IMR-90 (cell line): ENCODE measurements at regions not wholly inside any gene's neighbourhood (a gene's known extent, or its start where the extent isn't known, plus 50 kb on each side); places are given as distances from the start of the nearest gene placed in this dataset.

ENCODE experiments used
- ATAC-seq: fragments of 200-7000 bp; cut with Tn5 transposase; 2 replicates; pipeline ENCODE4 v1.9.1; 2020; ENCODE audit warnings: low read depth, mild to moderate bottlenecking, moderate library complexity
- BruUV-seq: library from RNA; stranded (reverse); fragments of 400-500 nt; replicated peaks from 2 replicates; lab custom pipeline; 2021; lab: Mats Ljungman, UMichigan
- CTCF ChIA-PET: fragments of 300-600 bp; formaldehyde crosslinking; extraction: SDS; loops from one replicate; lab custom pipeline; 2021; ENCODE audit warnings: antibody characterized with exemption; lab: Yijun Ruan, JAX
- POLR2A ChIA-PET: fragments of 300-600 bp; sonication (Branson Sonifier 250); formaldehyde crosslinking; loops from one replicate; lab custom pipeline; 2022; ENCODE audit warnings: antibody characterized with exemption; ENCODE audit not compliant: unreplicated experiment; lab: Charles Lee
- DNase-seq: peaks from one replicate; pipeline ENCODE4 v3.0.0; 2013
- H2AFZ ChIP-seq: replicated peaks from 2 replicates; pipeline ENCODE3; 2013; ENCODE audit warnings: low read length, mild to moderate bottlenecking; ENCODE audit not compliant: poor library complexity
- H2AK5ac ChIP-seq: 2 replicates; pipeline ENCODE4 v1.6.1; 2013; ENCODE audit warnings: low read depth, low read length, inconsistent platforms
- H2AK9ac ChIP-seq: replicated peaks from 2 replicates; pipeline ENCODE3; 2013; ENCODE audit warnings: mild to moderate bottlenecking, low read depth, low read length, moderate library complexity; ENCODE audit not compliant: poor library complexity
- H2BK120ac ChIP-seq: 2 replicates; pipeline ENCODE4 v1.6.1; 2013; ENCODE audit warnings: low read depth, low read length, inconsistent platforms
- H2BK15ac ChIP-seq: 3 replicates; pipeline ENCODE4 v1.6.1; 2013; ENCODE audit warnings: low read depth, low read length, inconsistent platforms
- H2BK20ac ChIP-seq: 2 replicates; pipeline ENCODE4 v1.6.1; 2013; ENCODE audit warnings: low read depth, mild to moderate bottlenecking, inconsistent platforms, low read length, moderate library complexity
- H2BK5ac ChIP-seq: 2 replicates; pipeline ENCODE4 v1.6.1; 2013; ENCODE audit warnings: mild to moderate bottlenecking, low read depth, low read length, inconsistent platforms; ENCODE audit not compliant: poor library complexity, severe bottlenecking
- H3K14ac ChIP-seq: replicated peaks from 2 replicates; pipeline ENCODE4 v1.6.1; 2013; ENCODE audit warnings: low read depth, low read length, inconsistent platforms
- H3K18ac ChIP-seq: 2 replicates; pipeline ENCODE4 v1.6.1; 2013; ENCODE audit warnings: low read depth, low read length, control low read depth
- H3K23ac ChIP-seq: 2 replicates; pipeline ENCODE4 v1.6.1; 2013; ENCODE audit warnings: low read depth, low read length, inconsistent platforms
- H3K27ac ChIP-seq: 2 replicates; pipeline ENCODE4 v1.5.1; 2013; ENCODE audit warnings: mild to moderate bottlenecking, control low read depth, low read length; ENCODE audit not compliant: insufficient read depth
- H3K27me3 ChIP-seq: 2 replicates; pipeline ENCODE4 v1.6.1; 2013; ENCODE audit warnings: low read length; ENCODE audit not compliant: control insufficient read depth, insufficient read depth
- H3K36me3 ChIP-seq: 2 replicates; pipeline ENCODE4 v1.6.1; 2013; ENCODE audit warnings: low read length, mixed read lengths; ENCODE audit not compliant: control insufficient read depth, insufficient read depth
- H3K4ac ChIP-seq: 2 replicates; pipeline ENCODE4 v1.6.1; 2013; ENCODE audit warnings: low read depth, low read length, inconsistent platforms
- H3K4me1 ChIP-seq: 2 replicates; pipeline ENCODE4 v1.6.1; 2013; ENCODE audit warnings: low read length, mixed read lengths; ENCODE audit not compliant: control insufficient read depth, insufficient read depth
- H3K4me2 ChIP-seq: 2 replicates; pipeline ENCODE4 v1.6.1; 2013; ENCODE audit warnings: low read depth, mild to moderate bottlenecking, control low read depth, low read length, moderate library complexity
- H3K4me3 ChIP-seq: 2 replicates; pipeline ENCODE4 v1.5.1; 2013; ENCODE audit warnings: low read depth, mild to moderate bottlenecking, control low read depth, low read length, moderate library complexity; ENCODE audit not compliant: insufficient read depth
- H3K56ac ChIP-seq: 2 replicates; pipeline ENCODE4 v1.6.1; 2013; ENCODE audit warnings: low read length, inconsistent platforms; ENCODE audit not compliant: insufficient read depth; ENCODE audit errors: extremely low read depth
- H3K79me1 ChIP-seq, 2 experiments: 2 replicates each; pipeline ENCODE4 v1.6.1; 2013; ENCODE audit warnings: low read length in 2 of 2, inconsistent platforms in 1 of 2, low read depth in 1 of 2
- H3K9ac ChIP-seq: 2 replicates; pipeline ENCODE4 v1.6.1; 2013; ENCODE audit warnings: low read depth, low read length, control low read depth
- H3K9me1 ChIP-seq: 2 replicates; pipeline ENCODE4 v1.6.1; 2013; ENCODE audit warnings: low read length, inconsistent platforms; ENCODE audit not compliant: insufficient read depth
- H3K9me3 ChIP-seq: 2 replicates; pipeline ENCODE4 v1.6.1; 2013; ENCODE audit warnings: low read length; ENCODE audit not compliant: control insufficient read depth, insufficient read depth
- H4K20me1 ChIP-seq: 2 replicates; pipeline ENCODE4 v1.6.1; 2013; ENCODE audit warnings: low read length, inconsistent platforms; ENCODE audit not compliant: insufficient read depth
- H4K5ac ChIP-seq: 2 replicates; pipeline ENCODE4 v1.6.1; 2013; ENCODE audit warnings: mild to moderate bottlenecking, low read depth, low read length, control low read depth
- H4K8ac ChIP-seq, 2 experiments: 2 replicates each; pipeline ENCODE4 v1.6.1; 2013; ENCODE audit warnings: low read depth in 2 of 2, low read length in 2 of 2, control low read depth in 1 of 2, inconsistent platforms in 1 of 2
- H4K91ac ChIP-seq: 2 replicates; pipeline ENCODE4 v1.6.1; 2013; ENCODE audit warnings: low read depth, low read length, inconsistent platforms; ENCODE audit not compliant: insufficient read depth
- BHLHE40 ChIP-seq: fragments of 150-350 bp; IDR thresholded peaks from 2 replicates; pipeline ENCODE4 v1.6.1; 2016; ENCODE audit warnings: mild to moderate bottlenecking, low read depth, low read length
- CEBPB ChIP-seq: IDR thresholded peaks from 2 replicates; pipeline ENCODE4 v1.6.1; 2012; ENCODE audit warnings: low read depth, low read length, improper control_type of control experiment
- CHD1 ChIP-seq: IDR thresholded peaks from 2 replicates; pipeline ENCODE4 v1.6.1; 2012; ENCODE audit warnings: low read depth, low read length, improper control_type of control experiment
- ELK1 ChIP-seq: fragments of 150-350 bp; IDR thresholded peaks from 2 replicates; pipeline ENCODE4 v1.6.1; 2016; ENCODE audit warnings: low read depth, mild to moderate bottlenecking, low read length, moderate library complexity, borderline replicate concordance
- FOS ChIP-seq: fragments of 150-350 bp; IDR thresholded peaks from 2 replicates; pipeline ENCODE4 v1.6.1; 2016; ENCODE audit warnings: low read depth, low read length
- MAFK ChIP-seq: IDR thresholded peaks from 2 replicates; pipeline ENCODE4 v1.6.1; 2012; ENCODE audit warnings: low read depth, low read length, improper control_type of control experiment
- MAZ ChIP-seq: IDR thresholded peaks from 2 replicates; pipeline ENCODE4 v1.6.1; 2012; ENCODE audit warnings: low read depth, mild to moderate bottlenecking, low read length, improper control_type of control experiment, moderate library complexity, borderline replicate concordance
- MXI1 ChIP-seq: IDR thresholded peaks from 2 replicates; pipeline ENCODE4 v1.6.1; 2012; ENCODE audit warnings: low read depth, mild to moderate bottlenecking, low read length, moderate library complexity, borderline replicate concordance
- NFE2L2 ChIP-seq: fragments of 150-350 bp; IDR thresholded peaks from 2 replicates; pipeline ENCODE4 v1.6.1; 2016; ENCODE audit warnings: low read depth, mild to moderate bottlenecking, low read length
- POLR2A ChIP-seq: IDR thresholded peaks from 2 replicates; pipeline ENCODE4 v1.6.1; 2012; ENCODE audit warnings: mild to moderate bottlenecking, low read depth, low read length
- RAD21 ChIP-seq: IDR thresholded peaks from 2 replicates; pipeline ENCODE4 v1.6.1; 2012; ENCODE audit warnings: low read length, improper control_type of control experiment
- RCOR1 ChIP-seq: IDR thresholded peaks from 2 replicates; pipeline ENCODE4 v1.6.1; 2012; ENCODE audit warnings: mild to moderate bottlenecking, low read length, improper control_type of control experiment; ENCODE audit not compliant: insufficient replicate concordance
- RFX5 ChIP-seq: IDR thresholded peaks from 2 replicates; pipeline ENCODE4 v1.8.0; 2012; ENCODE audit warnings: low read depth, mild to moderate bottlenecking, low read length, moderate library complexity
- SMC3 ChIP-seq: fragments of 150-350 bp; IDR thresholded peaks from 2 replicates; pipeline ENCODE4 v1.6.1; 2016; ENCODE audit warnings: low read depth, mild to moderate bottlenecking, antibody characterized with exemption, low read length, moderate library complexity
- WGBS, 2 experiments: methylation state at CpG; one replicate each; pipeline versions ENCODE4 v1.1.5 to v1.1.7; 2013; ENCODE audit warnings: missing lambda C conversion rate in 2 of 2; ENCODE audit not compliant: insufficient read length in 1 of 2; ENCODE audit errors: extremely low coverage in 2 of 2; 5-methylcytosine and 5-hydroxymethylcytosine counted together
- dilution Hi-C: fragments of 300-500 bp; cut with HindIII; formaldehyde crosslinking; loops from one replicate; pipeline ENCODE4 v1.14.3; 2018; ENCODE audit warnings: low sequenced_read_pairs; ENCODE audit not compliant: unreplicated experiment
- in situ Hi-C: fragments of 300-500 bp; cut with MboI; formaldehyde crosslinking; loops from 3 replicates; pipeline ENCODE4 v1.14.3; 2019; ENCODE audit warnings: low sequenced_read_pairs, inconsistent platforms, mixed read lengths
- intact Hi-C: fragments of 100-400 bp; cut with micrococcal nuclease; formaldehyde crosslinking; loops from 2 replicates; pipeline ENCODE4 v1.10.0; 2022
- TF ChIP-seq, protein P1 (sequence below): fragments of 150-350 bp; IDR thresholded peaks from 2 replicates; pipeline ENCODE4 v1.6.1; 2017; ENCODE audit warnings: mild to moderate bottlenecking, antibody characterized with exemption, low read length, low read depth
- TF ChIP-seq, protein P2 (sequence below): conservative IDR thresholded peaks from 2 replicates; pipeline ENCODE4 v1.5.1; 2012; ENCODE audit warnings: mild to moderate bottlenecking, low read depth, low read length, improper control_type of control experiment

GRCh38 chr11:100625041-100625440 is 62.0 kb upstream of the ARHGAP42 start:
- H3K18ac ChIP-seq = no peak overlapping the region
- intact Hi-C loops (no loop called here), dilution Hi-C loops (no loop called here), in situ Hi-C loops (no loop called here)
- no peak overlapping the region for H2BK20ac ChIP-seq
- H3K27me3 ChIP-seq = no peaks in the 10 kb centered on the region
- no peak overlapping the region for H4K91ac ChIP-seq
- no peak overlapping the region for H4K8ac ChIP-seq
- DNase-seq (no peak), ATAC-seq (peak; percentile 35; the same call in 1 of the 2 replicates)
- BruUV-seq = no TSS peak
- no peak overlapping the region for H2AFZ ChIP-seq
- no peak overlapping the region for H3K4me3 ChIP-seq
- H2BK120ac ChIP-seq = no peak overlapping the region
- H3K9ac ChIP-seq = no peak overlapping the region
- H3K9me1 ChIP-seq = no peaks in the 10 kb centered on the region
- no peak overlapping the region for H2AK5ac ChIP-seq
- TF ChIP-seq MXI1 = no peak
- no peak for TF ChIP-seq RAD21
- no peak for TF ChIP-seq NFE2L2
- TF ChIP-seq, protein P1, sequence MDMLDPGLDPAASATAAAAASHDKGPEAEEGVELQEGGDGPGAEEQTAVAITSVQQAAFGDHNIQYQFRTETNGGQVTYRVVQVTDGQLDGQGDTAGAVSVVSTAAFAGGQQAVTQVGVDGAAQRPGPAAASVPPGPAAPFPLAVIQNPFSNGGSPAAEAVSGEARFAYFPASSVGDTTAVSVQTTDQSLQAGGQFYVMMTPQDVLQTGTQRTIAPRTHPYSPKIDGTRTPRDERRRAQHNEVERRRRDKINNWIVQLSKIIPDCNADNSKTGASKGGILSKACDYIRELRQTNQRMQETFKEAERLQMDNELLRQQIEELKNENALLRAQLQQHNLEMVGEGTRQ = no peak
- TF ChIP-seq CEBPB = no peak
- no peak for TF ChIP-seq RCOR1
- TF ChIP-seq FOS = no peak
- no peak for TF ChIP-seq RFX5
- no peak for TF ChIP-seq CHD1
- no peak for TF ChIP-seq POLR2A
- TF ChIP-seq MAZ = no peak
- no peak for TF ChIP-seq ELK1
- no peak for TF ChIP-seq BHLHE40
- TF ChIP-seq MAFK = no peak
- TF ChIP-seq, protein P2, sequence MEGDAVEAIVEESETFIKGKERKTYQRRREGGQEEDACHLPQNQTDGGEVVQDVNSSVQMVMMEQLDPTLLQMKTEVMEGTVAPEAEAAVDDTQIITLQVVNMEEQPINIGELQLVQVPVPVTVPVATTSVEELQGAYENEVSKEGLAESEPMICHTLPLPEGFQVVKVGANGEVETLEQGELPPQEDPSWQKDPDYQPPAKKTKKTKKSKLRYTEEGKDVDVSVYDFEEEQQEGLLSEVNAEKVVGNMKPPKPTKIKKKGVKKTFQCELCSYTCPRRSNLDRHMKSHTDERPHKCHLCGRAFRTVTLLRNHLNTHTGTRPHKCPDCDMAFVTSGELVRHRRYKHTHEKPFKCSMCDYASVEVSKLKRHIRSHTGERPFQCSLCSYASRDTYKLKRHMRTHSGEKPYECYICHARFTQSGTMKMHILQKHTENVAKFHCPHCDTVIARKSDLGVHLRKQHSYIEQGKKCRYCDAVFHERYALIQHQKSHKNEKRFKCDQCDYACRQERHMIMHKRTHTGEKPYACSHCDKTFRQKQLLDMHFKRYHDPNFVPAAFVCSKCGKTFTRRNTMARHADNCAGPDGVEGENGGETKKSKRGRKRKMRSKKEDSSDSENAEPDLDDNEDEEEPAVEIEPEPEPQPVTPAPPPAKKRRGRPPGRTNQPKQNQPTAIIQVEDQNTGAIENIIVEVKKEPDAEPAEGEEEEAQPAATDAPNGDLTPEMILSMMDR = no peak
- no peak for TF ChIP-seq SMC3
- H2AK9ac ChIP-seq = no peak overlapping the region
- POLR2A ChIA-PET = no interaction called here
- no peak overlapping the region for H3K14ac ChIP-seq
- no peak overlapping the region for H4K5ac ChIP-seq
- H3K23ac ChIP-seq = no peak overlapping the region
- WGBS, 2 experiments = no CpG with 5 or more reads among the region's 4 CpGs
- H3K9me3 ChIP-seq = peaks cover 11% of the 10 kb centered on the region
- no peaks in the 10 kb centered on the region for H3K36me3 ChIP-seq
- CTCF ChIA-PET = interaction anchor here (0.5 to 1.0 kb wide), 3 partner anchors 16 to 344 kb away, joined by 4 to 10 read pairs (median 4); no protein-coding TSS in a partner anchor
- H3K4ac ChIP-seq = 0 out of 2 replicates have a peak overlapping the region, but pooled peaks have one; percentile 1
- H3K4me2 ChIP-seq = no peak overlapping the region
- H2BK15ac ChIP-seq = no peak overlapping the region
- H3K79me1 ChIP-seq = no peaks in the 10 kb centered on the region
- no peak overlapping the region for H3K56ac ChIP-seq
- no peak overlapping the region for H2BK5ac ChIP-seq
- H3K4me1 ChIP-seq = peaks cover 2% of the 10 kb centered on the region; the same call in 1 of the 2 replicates
- H3K27ac ChIP-seq = no peak overlapping the region
- no peaks in the 10 kb centered on the region for H4K20me1 ChIP-seq
